ENCODE measurements at regions not wholly inside any gene's neighbourhood (a gene's known extent, or its start where the extent isn't known, plus 50 kb on each side); places are given as distances from the start of the nearest gene placed in this dataset.

DNA sequence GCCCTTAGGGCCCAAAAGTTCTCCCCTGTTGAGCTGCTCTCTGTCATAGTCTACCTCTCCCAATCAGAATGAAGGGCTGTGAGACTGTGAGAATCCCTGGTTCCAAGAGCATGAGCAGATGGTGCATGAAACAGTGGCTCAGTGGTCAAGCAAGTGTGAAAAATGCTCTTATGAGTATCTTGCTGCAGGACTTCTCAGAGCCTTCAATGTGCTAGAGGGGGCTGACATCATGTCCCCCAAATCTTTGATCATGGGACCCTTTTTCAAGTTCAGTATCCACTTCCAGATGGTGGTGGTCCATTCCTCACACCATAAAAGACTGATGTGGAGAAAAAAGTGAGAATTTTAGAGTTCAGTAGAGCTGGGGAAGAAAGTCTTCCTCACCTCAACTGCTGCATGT, 265.3 kb upstream of the HABP2 start:
- CTCF ChIA-PET, result no interaction called here
- H3K27me3 ChIP-seq (replicated peaks; ENCODE audit: insufficient read depth, low read depth, low read length, poor library complexity), result no peaks in the 10 kb centered on the region
- no peaks in the 10 kb centered on the region for H3K36me3 ChIP-seq (ENCODE audit: insufficient read depth, low read length, poor library complexity, severe bottlenecking)
- H3K4me1 ChIP-seq (ENCODE audit: insufficient read depth, low read length, poor library complexity, severe bottlenecking), result no peaks in the 10 kb centered on the region
- TF ChIP-seq CTCF (conservative IDR thresholded peaks at IDR 0.05; ENCODE audit: low read depth, low read length) (no peak), EZH2 (IDR thresholded peaks at IDR 0.05; ENCODE audit: borderline replicate concordance, low read depth, low read length, poor library complexity, severe bottlenecking) (no peak)
- BruUV-seq (replicated peaks), result no TSS peak
- no peaks in the 10 kb centered on the region for H3K9me3 ChIP-seq (ENCODE audit: low read depth, low read length, poor library complexity, severe bottlenecking)
- no peak for DNase-seq (ENCODE audit: low spot score)
- no peak overlapping the region for H3K4me3 ChIP-seq (ENCODE audit: low read depth, low read length, poor library complexity, severe bottlenecking)
- intact Hi-C loops (cut with micrococcal nuclease; ENCODE audit: unreplicated experiment), result no loop called here
- H3K27ac ChIP-seq (ENCODE audit: low read depth, low read length, poor library complexity, severe bottlenecking), result no peak overlapping the region
- POLR2A ChIA-PET (ENCODE audit: low non-redundant PET), result no interaction called here

GRCh38 chr10:113290137-113290536, 262.7 kb upstream of the HABP2 start:
- Histone ChIP-seq H3K9me3 (ENCODE audit: low read depth, low read length, poor library complexity, severe bottlenecking) (no peaks in the 10 kb centered on the region), H3K4me3 (ENCODE audit: low read depth, low read length, poor library complexity, severe bottlenecking) (no peak overlapping the region), H3K27ac (ENCODE audit: low read depth, low read length, poor library complexity, severe bottlenecking) (no peak overlapping the region), H3K4me1 (ENCODE audit: insufficient read depth, low read length, poor library complexity, severe bottlenecking) (no peaks in the 10 kb centered on the region), H3K27me3 (replicated peaks; ENCODE audit: insufficient read depth, low read depth, low read length, poor library complexity) (no peaks in the 10 kb centered on the region), H3K36me3 (ENCODE audit: insufficient read depth, low read length, poor library complexity, severe bottlenecking) (no peaks in the 10 kb centered on the region)
- ChIA-PET POLR2A (ENCODE audit: low non-redundant PET) (no interaction called here), CTCF (no interaction called here)
- no TSS peak for BruUV-seq (replicated peaks)
- TF ChIP-seq CTCF (conservative IDR thresholded peaks at IDR 0.05; ENCODE audit: low read depth, low read length) (no peak), EZH2 (IDR thresholded peaks at IDR 0.05; ENCODE audit: borderline replicate concordance, low read depth, low read length, poor library complexity, severe bottlenecking) (no peak)
- DNase-seq (ENCODE audit: low spot score), result no peak
- intact Hi-C loops (cut with micrococcal nuclease; ENCODE audit: unreplicated experiment), result no loop called here

- no peaks in the 10 kb centered on the region for H3K27me3 ChIP-seq (replicated peaks; ENCODE audit: insufficient read depth, low read depth, low read length, poor library complexity)
- TF ChIP-seq CTCF (conservative IDR thresholded peaks at IDR 0.05; ENCODE audit: low read depth, low read length) (no peak), EZH2 (IDR thresholded peaks at IDR 0.05; ENCODE audit: borderline replicate concordance, low read depth, low read length, poor library complexity, severe bottlenecking) (no peak)
- intact Hi-C loops (cut with micrococcal nuclease; ENCODE audit: unreplicated experiment), result no loop called here
Observed at GRCh38 chr10:113291413-113291812, 261.4 kb upstream of the HABP2 start.

More at GRCh38 chr10:113291413-113291812, 261.4 kb upstream of the HABP2 start:
- ChIA-PET CTCF (no interaction called here), POLR2A (ENCODE audit: low non-redundant PET) (no interaction called here)
- no peaks in the 10 kb centered on the region for H3K4me1 ChIP-seq (ENCODE audit: insufficient read depth, low read length, poor library complexity, severe bottlenecking)
- H3K9me3 ChIP-seq (ENCODE audit: low read depth, low read length, poor library complexity, severe bottlenecking), result no peaks in the 10 kb centered on the region
- no peak for DNase-seq (ENCODE audit: low spot score)
- H3K4me3 ChIP-seq (ENCODE audit: low read depth, low read length, poor library complexity, severe bottlenecking), result no peak overlapping the region
- H3K36me3 ChIP-seq (ENCODE audit: insufficient read depth, low read length, poor library complexity, severe bottlenecking), result no peaks in the 10 kb centered on the region
- no TSS peak for BruUV-seq (replicated peaks)
- no peak overlapping the region for H3K27ac ChIP-seq (ENCODE audit: low read depth, low read length, poor library complexity, severe bottlenecking)
